GM21786 (cell line): ENCODE measurements at regions not wholly inside any gene's neighbourhood (a gene's known extent, or its start where the extent isn't known, plus 50 kb on each side); places are given as distances from the start of the nearest gene placed in this dataset.

Experiments
- ATAC-seq: cut with Tn5 transposase; IDR thresholded peaks from one replicate; pipeline ENCODE4 v1.9.1; 2021; ENCODE audit not compliant: unreplicated experiment

DNA sequence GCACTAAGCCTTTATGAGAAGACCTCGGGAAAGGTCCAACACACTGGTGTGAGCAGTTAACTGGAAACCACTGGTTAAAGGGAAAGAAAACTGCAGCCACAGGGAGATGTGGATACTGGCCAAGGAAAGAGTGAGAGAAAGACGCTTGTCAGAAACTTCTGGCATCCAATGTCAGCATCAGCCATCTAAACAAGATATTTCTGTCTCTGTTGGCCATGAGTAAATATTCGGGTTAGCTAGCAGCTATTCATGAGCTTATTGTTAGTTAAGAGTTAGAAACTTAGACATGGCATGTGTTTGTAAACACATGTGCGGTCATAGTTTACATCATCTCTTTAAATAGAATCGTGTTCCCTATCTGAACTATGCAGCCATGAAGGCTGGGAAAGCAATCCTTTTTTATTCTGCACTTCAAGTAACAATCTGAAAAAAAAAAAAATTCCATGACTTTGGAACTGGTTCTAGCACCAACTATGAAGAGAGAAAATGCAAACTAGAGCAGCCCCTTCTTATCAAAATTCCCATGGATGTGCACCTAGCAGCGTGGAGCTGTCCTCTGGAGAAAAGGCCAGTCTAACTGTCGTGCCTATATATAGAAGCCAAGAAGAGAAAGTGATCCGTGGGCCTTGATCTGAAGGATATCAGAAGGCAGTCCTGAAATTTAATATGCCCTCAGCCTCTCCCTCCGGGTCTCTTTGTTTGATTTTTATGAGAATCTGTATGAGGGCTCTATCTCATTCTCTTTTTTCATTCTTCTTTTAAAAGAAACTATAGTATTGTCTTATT, 84.0 kb upstream of the RFX8 start:
- no peak for ATAC-seq

DNA sequence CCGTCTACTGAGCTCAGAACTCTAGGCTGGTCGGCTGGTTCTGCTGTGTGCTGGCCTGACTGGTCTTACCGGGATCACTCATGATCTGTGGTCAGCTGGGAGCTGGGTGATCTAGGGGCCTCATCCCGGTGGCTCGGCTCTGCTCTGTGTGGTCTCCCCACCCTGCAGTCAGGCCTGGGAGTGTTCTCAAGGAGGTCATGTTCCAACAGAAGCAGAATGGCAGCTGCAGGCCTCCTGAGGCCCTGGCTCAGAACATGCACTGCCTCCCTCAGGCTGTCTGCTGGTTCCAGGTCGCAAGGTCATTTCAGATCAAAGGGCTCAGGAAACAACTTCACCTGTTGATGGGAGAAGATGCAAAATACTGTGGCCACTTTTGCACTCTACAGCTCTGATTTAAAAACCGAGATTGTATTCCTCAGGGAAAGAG, 81.1 kb upstream of the RFX8 start:
- no peak for ATAC-seq

DNA sequence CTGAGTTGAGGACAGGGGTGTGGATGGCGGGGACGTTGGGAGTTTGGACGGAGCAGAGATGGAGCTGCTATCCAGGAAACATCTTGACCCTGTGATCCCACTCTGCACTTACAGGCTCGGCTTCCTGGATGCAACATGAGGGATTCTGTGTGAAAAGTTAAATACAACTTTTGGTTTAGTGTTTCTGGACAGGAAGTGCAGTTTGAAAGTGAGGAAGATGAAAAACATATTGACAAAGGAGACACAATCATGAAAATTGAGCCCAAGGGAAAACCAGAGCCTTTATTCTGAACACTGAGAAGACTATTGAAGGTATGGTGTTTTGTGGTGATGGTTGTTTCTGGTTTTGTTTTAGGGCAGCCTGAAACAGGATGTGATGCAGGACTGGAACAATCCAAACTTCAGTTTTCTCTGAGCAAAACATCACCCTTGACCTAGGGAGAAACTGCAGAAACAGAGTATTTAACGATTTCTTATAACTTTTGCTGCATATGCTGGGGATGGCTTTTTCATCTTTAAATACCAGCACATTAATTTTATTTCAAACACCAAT, 76.5 kb upstream of the RFX8 start:
- ATAC-seq: no peak

DNA sequence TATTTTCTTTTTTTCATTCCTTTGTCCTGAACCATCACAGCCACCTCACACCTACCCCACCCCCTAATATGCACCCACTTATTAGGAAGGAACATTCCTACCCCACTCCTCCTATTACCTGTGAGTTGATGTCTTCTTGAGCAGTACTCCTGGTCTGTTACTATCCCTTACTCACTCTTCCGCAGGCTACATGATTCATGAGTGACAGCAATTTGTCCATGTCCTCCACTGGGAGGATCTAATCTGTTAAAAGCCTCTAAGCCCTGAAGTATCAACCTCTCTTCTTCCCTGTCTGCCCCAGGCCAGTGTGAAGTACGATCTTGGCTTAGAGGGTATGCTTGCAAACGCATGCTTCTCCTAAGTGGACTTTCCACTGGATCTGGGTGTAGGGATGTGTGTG, 75.6 kb upstream of the RFX8 start:
- ATAC-seq: no peak

DNA sequence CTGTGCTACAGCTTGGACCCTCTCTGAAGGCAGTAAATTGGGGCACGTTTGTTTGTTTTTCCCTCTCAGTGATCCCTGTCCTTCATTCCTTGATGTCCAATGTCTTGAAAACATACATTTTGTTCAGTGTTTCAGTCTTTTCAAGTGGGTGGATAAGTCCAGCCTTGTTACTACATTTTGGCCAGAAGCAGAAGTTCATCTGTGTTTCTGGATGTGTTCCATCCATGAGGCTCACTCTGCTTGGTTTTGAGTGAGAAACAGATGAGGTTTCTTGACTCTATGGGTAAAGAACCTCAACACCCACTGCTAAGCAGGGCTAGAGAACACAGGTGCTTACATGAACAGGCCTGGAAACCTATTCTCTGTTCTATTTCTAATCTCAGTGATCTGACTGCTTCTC, 74.5 kb upstream of the RFX8 start:
- ATAC-seq: no peak

DNA sequence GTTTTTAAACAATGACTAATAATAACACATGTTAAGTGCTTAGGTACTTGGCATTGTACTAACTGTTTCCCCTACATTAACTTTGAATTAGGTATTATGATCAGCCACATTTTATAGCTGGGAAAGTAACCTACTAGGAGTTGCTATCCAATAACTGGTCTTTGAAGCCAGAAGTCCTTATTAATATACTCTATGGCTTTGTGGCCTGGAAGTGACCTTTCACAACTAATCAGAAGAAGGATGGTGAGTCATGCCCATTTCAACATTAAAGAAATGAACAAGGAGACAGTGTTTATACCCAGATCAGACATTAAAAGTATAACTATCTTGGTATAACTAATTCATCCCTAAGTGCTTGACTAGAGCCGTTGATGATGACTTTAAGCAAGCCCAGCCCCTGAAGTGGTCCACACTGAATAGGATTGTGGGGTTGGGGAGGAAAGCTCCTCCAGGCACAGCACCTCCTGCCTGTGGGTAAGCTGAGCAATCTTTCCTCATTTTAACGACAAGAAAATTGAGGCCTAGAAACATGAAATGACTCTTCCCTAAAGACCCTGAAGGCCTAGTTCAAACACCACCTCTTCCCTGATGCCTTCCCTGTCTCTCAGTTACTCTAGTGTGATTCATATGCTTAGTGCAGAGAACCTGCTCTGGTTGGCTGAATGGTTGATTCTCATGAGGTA, 71.6 kb upstream of the RFX8 start:
- ATAC-seq: no peak

DNA sequence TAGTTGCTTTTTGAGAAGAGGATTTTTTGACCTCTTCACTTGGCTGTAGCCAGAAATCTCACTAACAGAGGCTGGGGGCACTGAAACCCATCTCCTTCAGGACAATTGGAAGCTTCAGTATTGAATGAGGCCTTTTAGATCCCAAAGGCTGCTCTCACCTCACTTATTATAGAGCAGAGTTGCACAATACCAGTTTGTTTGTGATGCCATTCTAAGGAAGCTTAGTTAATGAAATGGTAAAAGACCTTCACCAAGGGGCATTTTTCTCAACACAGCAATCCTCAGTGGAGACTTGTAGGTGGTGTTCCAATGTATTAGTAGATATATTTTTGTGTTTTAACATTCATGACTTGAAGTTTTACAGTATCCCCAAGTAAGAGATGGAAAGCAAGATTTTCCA, 71.0 kb upstream of the RFX8 start:
- ATAC-seq: no peak

DNA sequence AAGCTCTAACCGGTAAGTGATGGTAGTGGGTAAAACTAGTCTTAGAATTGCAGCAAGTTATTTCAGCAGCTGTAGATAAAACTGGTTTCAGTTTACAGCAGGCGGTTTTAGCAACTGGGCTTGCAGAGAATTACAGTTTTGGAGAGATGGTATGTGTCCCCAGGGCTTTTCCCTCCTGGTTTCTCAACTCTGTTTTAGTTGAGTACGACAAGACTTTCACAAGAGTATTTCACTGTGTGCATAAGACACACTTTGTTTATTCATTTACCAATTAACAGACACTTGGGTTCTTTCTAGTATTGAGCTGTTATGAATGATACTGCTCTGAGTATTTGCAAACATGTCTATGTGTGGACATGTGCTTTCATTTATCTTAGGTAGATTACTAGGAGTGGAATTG, 65.6 kb upstream of the RFX8 start:
- no peak for ATAC-seq

DNA sequence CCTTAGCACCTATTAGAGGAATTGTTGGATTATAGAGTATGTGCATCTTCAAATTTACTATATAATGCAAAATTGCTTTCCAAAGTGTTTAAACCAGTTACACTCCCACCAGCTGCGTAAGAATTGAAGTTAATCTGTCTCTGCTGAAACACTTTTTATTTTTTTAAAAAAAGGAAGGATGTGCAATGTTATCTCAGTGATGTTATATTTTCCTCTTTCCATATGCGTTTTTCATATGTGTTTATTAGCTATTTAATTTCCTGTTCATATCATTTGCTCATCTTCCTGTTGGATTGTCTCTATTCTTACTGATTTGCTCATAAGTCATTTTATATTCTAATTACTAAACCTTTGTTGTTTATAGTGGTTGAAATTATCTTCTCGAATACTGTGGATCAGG, 63.2 kb upstream of the RFX8 start:
- ATAC-seq: no peak

DNA sequence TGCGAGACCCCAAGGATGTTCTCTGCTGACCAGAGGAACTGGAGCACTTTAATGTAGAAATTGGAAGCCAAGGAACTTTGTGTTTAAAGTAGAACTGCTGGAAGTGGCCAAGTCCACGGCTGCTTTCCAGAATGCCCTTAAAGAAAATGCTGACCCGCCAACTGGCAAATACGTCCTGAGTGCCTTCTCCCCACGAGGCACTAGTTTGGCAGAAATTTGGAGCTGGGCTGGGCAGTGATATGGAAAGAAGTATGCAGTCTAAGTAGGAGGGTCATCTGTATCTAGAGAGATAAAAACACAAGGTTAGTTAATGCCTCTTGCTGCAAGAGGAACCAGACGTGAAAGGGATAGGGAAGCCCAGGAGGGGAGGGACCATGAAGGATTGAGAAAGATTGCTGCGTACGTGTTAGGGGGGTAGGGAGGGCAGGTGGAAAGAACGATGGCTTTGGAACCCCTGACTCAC, 59.3 kb upstream of the RFX8 start:
- ATAC-seq: no peak

DNA sequence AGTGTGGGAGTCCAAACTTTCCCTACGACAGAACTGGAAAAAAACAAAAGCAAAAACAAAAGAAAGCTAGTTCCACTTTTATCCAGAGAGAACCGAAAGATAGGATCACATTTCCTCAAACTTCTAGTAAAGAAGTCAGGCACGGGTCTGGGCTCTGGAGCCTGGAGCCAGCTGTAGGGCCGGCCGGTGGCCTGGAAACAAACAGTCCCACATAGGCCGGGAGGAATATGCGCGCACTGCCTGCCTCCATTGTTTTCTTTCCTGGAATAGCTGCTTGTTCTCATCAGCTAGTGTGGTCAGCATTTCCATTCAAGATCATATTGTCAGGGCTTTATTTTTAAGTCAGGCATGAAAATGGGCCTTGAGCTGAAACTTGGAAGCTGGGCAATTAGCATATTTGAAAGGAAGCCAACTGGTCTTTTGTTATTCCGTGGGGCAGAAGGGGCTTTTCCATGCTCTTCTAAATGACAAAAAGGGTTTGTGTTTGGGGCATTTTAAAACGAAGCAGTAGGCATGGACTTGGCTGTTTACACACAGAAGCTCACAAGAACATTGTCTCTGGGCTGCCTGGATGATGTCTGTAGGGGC, 58.7 kb upstream of the RFX8 start:
- ATAC-seq: no peak

DNA sequence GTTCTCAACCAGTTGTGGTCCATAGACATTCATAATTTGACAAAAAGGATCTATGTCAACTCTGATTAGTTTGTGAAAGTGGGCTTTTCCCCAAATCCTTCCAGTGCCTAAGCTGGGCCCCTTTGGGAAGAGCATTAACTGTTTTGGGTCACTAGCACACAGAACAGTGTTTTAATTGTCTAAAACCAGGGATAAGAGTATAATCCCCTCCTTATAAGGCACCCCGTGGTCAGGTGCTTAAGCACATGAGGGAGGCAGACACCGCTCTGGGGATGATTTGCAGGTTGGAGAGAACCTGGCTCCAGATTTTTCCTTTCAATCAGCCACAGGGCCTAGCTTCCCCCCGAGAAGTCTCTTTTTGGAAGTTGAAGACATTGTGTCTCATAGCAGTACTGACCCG, 53.6 kb upstream of the RFX8 start:
- ATAC-seq: no peak

DNA sequence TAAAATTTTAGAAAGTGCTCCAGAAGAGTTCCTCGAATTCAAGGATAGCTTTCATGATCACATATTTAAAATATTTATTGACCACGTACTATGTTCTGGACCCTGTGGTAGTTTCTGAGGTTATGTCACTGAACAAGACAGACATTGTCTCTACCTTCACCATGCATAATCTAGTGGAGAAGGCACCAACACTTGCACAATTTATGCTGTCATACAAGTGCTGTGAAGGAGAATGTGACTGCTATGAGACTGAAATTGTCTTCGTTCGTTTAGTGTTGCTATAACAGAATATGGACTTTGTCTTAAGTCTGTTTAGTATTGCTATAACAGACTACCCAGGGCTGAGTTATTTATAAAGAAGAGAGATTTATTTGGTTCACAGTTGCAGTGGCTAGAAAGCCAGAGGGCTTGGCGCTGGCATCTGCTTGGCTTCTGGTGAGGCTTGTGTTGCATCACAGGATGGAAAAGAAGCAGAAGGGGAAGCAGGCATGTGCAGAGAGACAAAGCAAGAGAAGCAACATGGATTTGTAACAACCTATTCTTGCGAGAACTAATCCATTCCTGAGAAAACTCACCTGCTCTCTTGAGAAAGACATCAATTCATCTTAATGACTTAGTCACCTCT, 50.0 kb upstream of the RFX8 start:
- ATAC-seq: no peak
